Liver (tissue), 7 donors: ENCODE measurements at regions not wholly inside any gene's neighbourhood (a gene's known extent, or its start where the extent isn't known, plus 50 kb on each side); places are given as distances from the start of the nearest gene placed in this dataset.

ENCODE experiments used
- DNase-seq: peaks from one replicate; pipeline ENCODE4 v3.0.0-alpha.2; 2017; ENCODE audit warnings: low spot score
- H3K27ac ChIP-seq, 2 donors: one replicate each; pipeline ENCODE4 v1.7.0; 2013; ENCODE audit warnings: inconsistent platforms in 2 of 2, low read length in 2 of 2, control low read depth in 1 of 2, low read depth in 1 of 2, mild to moderate bottlenecking in 1 of 2
- H3K27me3 ChIP-seq, 4 donors: one replicate each; pipeline versions ENCODE4 v1.6.1 to v1.7.0; 2013; ENCODE audit warnings: low read length in 3 of 4, inconsistent platforms in 1 of 4, mild to moderate bottlenecking in 1 of 4, moderate library complexity in 1 of 4; ENCODE audit not compliant: control insufficient read depth in 4 of 4, insufficient read depth in 4 of 4
- H3K36me3 ChIP-seq, 4 donors: one replicate each; pipeline versions ENCODE4 v1.6.1 to v1.7.0; 2013; ENCODE audit warnings: low read length in 3 of 4, mild to moderate bottlenecking in 3 of 4, low read depth in 1 of 4, moderate library complexity in 1 of 4; ENCODE audit not compliant: control insufficient read depth in 4 of 4, insufficient read depth in 3 of 4
- H3K4me1 ChIP-seq, 4 donors: one replicate each; pipeline versions ENCODE4 v1.6.1 to v1.7.0; 2013; ENCODE audit warnings: low read length in 3 of 4, mild to moderate bottlenecking in 3 of 4, moderate library complexity in 1 of 4; ENCODE audit not compliant: control insufficient read depth in 4 of 4, insufficient read depth in 4 of 4
- H3K4me3 ChIP-seq, 3 donors: one replicate each; pipeline versions ENCODE4 v1.6.1 to v1.7.0; 2013; ENCODE audit warnings: low read length in 3 of 3, control low read depth in 1 of 3, low read depth in 1 of 3, mild to moderate bottlenecking in 1 of 3
- H3K9ac ChIP-seq, 2 donors: one replicate each; pipeline ENCODE4 v1.7.0; 2013; ENCODE audit warnings: low read length in 2 of 2, mild to moderate bottlenecking in 2 of 2, moderate library complexity in 2 of 2, control low read depth in 1 of 2, low read depth in 1 of 2
- H3K9me3 ChIP-seq, 4 donors: one replicate each; pipeline versions ENCODE4 v1.6.1 to v1.7.0; 2013; ENCODE audit warnings: low read length in 3 of 4; ENCODE audit not compliant: control insufficient read depth in 4 of 4
- ATF3 ChIP-seq: IDR thresholded peaks from 2 replicates; pipeline ENCODE4 v1.6.1; 2016; ENCODE audit warnings: antibody characterized with exemption
- FOXA2 ChIP-seq: IDR thresholded peaks from 2 replicates; pipeline ENCODE4 v1.6.1; 2016; ENCODE audit warnings: antibody characterized with exemption
- GABPA ChIP-seq, 2 donors: IDR thresholded peaks in 1 of 2; conservative IDR thresholded peaks in 1 of 2; 2 replicates each; pipeline ENCODE4 v1.6.1; 2016; ENCODE audit warnings: antibody characterized with exemption in 2 of 2, mild to moderate bottlenecking in 1 of 2, moderate library complexity in 1 of 2
- HNF4G ChIP-seq: IDR thresholded peaks from 2 replicates; pipeline ENCODE4 v1.6.1; 2016; ENCODE audit warnings: antibody characterized with exemption
- JUND ChIP-seq, 2 donors: IDR thresholded peaks; 2 replicates each; pipeline ENCODE4 v1.6.1; 2016; ENCODE audit warnings: antibody characterized with exemption in 2 of 2
- MAX ChIP-seq: IDR thresholded peaks from 2 replicates; pipeline ENCODE4 v1.6.1; 2016; ENCODE audit warnings: antibody characterized with exemption
- NR2F2 ChIP-seq: IDR thresholded peaks from 2 replicates; pipeline ENCODE4 v1.6.1; 2016; ENCODE audit warnings: antibody characterized with exemption
- RAD21 ChIP-seq, 2 donors: IDR thresholded peaks; 2 replicates each; pipeline ENCODE4 v1.6.1; 2016; ENCODE audit warnings: antibody characterized with exemption in 2 of 2, mild to moderate bottlenecking in 2 of 2
- REST ChIP-seq: IDR thresholded peaks from 2 replicates; pipeline ENCODE4 v1.6.1; 2016; ENCODE audit warnings: antibody characterized with exemption, mild to moderate bottlenecking
- RXRA ChIP-seq, 2 donors: IDR thresholded peaks; 2 replicates each; pipeline ENCODE4 v1.6.1; 2017 to 2018; ENCODE audit warnings: antibody characterized with exemption in 2 of 2, mild to moderate bottlenecking in 1 of 2
- SP1 ChIP-seq: IDR thresholded peaks from 2 replicates; pipeline ENCODE4 v1.6.1; 2018; ENCODE audit warnings: antibody characterized with exemption, mild to moderate bottlenecking
- TAF1 ChIP-seq: conservative IDR thresholded peaks from 2 replicates; pipeline ENCODE4 v1.6.1; 2016; ENCODE audit warnings: antibody characterized with exemption, mild to moderate bottlenecking
- ZBTB33 ChIP-seq: IDR thresholded peaks from 2 replicates; pipeline ENCODE4 v1.6.1; 2016; ENCODE audit warnings: antibody characterized with exemption
- WGBS: extraction: QIAGEN DNeasy Blood & Tissue Kit; methylation state at CpG from one replicate; pipeline ENCODE4 v1.1.7; 2013; 5-methylcytosine and 5-hydroxymethylcytosine counted together
- donor health status: healthy.
- donor health status: healthy.
- donor health status: healthy.
- donor health status: healthy.

GRCh38 chr5:96087939-96088338 is 126.3 kb upstream of the ELL2 start:
- no peaks in the 10 kb centered on the region for H3K36me3 ChIP-seq
- 32% methylated on average over 3 of the region's 3 CpGs for WGBS
- H3K27me3 ChIP-seq = no peaks in the 10 kb centered on the region
- no peak for DNase-seq
- H3K4me1 ChIP-seq = peaks cover 0 to 9% (median 4%) of the 10 kb centered on the region in 4 donors
- H3K4me3 ChIP-seq = no peak overlapping the region
- no peaks in the 10 kb centered on the region for H3K9me3 ChIP-seq
- H3K27ac ChIP-seq = no peak overlapping the region
- no peak overlapping the region for H3K9ac ChIP-seq
- TF ChIP-seq SP1 (no peak), RAD21 (IDR thresholded peaks at IDR 0.05) (peak in 1 of 2 donors; percentile 17), JUND (IDR thresholded peaks at IDR 0.05) (no peak), ZBTB33 (no peak), HNF4G (no peak)

- Histone ChIP-seq H3K4me1 (peaks cover 0 to 9% (median 4%) of the 10 kb centered on the region in 4 donors), H3K9me3 (no peaks in the 10 kb centered on the region), H3K4me3 (no peak overlapping the region), H3K36me3 (no peaks in the 10 kb centered on the region), H3K27ac (peak overlapping the region in 1 of 2 donors; percentile 43), H3K27me3 (no peaks in the 10 kb centered on the region), H3K9ac (no peak overlapping the region)
- WGBS = 61% methylated on average over 2 of the region's 2 CpGs
- DNase-seq = no peak
- TF ChIP-seq TAF1 (no peak), RAD21 (IDR thresholded peaks at IDR 0.05) (peak in 1 of 2 donors; percentile 7)
Observed at GRCh38 chr5:96084874-96085506, 123.3 kb upstream of the ELL2 start.

- TF ChIP-seq ATF3 (no peak), REST (no peak), MAX (no peak), GABPA (IDR thresholded peaks at IDR 0.05 in 1 of 2, conservative IDR thresholded peaks at IDR 0.05 in 1 of 2) (no peak), NR2F2 (no peak), TAF1 (no peak), RXRA (IDR thresholded peaks at IDR 0.05) (no peak), FOXA2 (no peak)
- 59% methylated on average over 4 of the region's 4 CpGs for WGBS
- Histone ChIP-seq H3K4me3 (no peak overlapping the region), H3K4me1 (peaks cover 0 to 9% (median 4%) of the 10 kb centered on the region in 4 donors), H3K9ac (no peak overlapping the region), H3K9me3 (no peaks in the 10 kb centered on the region), H3K27ac (no peak overlapping the region), H3K36me3 (no peaks in the 10 kb centered on the region), H3K27me3 (no peaks in the 10 kb centered on the region)
- DNase-seq = no peak
Observed at GRCh38 chr5:96083361-96083881, 121.8 kb upstream of the ELL2 start.
